Peyer's patch (tissue), 4 donors: ENCODE measurements at regions not wholly inside any gene's neighbourhood (a gene's known extent, or its start where the extent isn't known, plus 50 kb on each side); places are given as distances from the start of the nearest gene placed in this dataset.
"Not testable (repeated sequence)": the region's sequence is repeated elsewhere in the genome, so short reads cannot be mapped to it uniquely, and the experiment has no call there.

ENCODE experiments used
- DNase-seq, 3 donors: peaks; one replicate each; pipeline ENCODE4 v3.0.0-alpha.2; 2017 to 2019
- H3K27ac ChIP-seq, 4 donors: fragments of 200-600 bp; sonication (generic); one replicate each; pipeline ENCODE4 v1.5.1; 2016 to 2019
- H3K27me3 ChIP-seq, 2 donors: fragments of 200-600 bp; sonication (generic); one replicate each; pipeline ENCODE4 v1.5.1; 2019
- H3K36me3 ChIP-seq, 3 donors: fragments of 200-600 bp; sonication (generic); one replicate each; pipeline ENCODE4 v1.5.1; 2016 to 2019
- H3K4me1 ChIP-seq, 4 donors: fragments of 200-600 bp; sonication (generic); one replicate each; pipeline ENCODE4 v1.5.1; 2016 to 2019
- H3K4me3 ChIP-seq, 4 donors: fragments of 200-600 bp; sonication (generic); 1 replicate in 3 of 4; 2 replicates in 1 of 4; pipeline ENCODE4 v1.5.1; 2016 to 2019; ENCODE audit warnings: mild to moderate bottlenecking in 1 of 4
- H3K9me3 ChIP-seq, 4 donors: fragments of 200-600 bp; sonication (generic); one replicate each; pipeline ENCODE4 v1.5.1; 2016 to 2019; ENCODE audit warnings: mild to moderate bottlenecking in 1 of 4
- CTCF ChIP-seq, 6 experiments: fragments of 450-650 bp in 4 of 6; fragments of 200-600 bp in 2 of 6; sonication (generic) in 1 of 6; IDR thresholded peaks; one replicate each; pipeline ENCODE4 v1.5.1; 2017 to 2019; ENCODE audit warnings: antibody characterized with exemption in 6 of 6, mild to moderate bottlenecking in 3 of 6, moderate library complexity in 1 of 6
- POLR2A ChIP-seq, 2 donors: fragments of 450-650 bp; IDR thresholded peaks; one replicate each; pipeline ENCODE4 v1.5.1; 2017; ENCODE audit warnings: antibody characterized with exemption in 2 of 2, mild to moderate bottlenecking in 2 of 2, moderate library complexity in 2 of 2

- H3K4me1 ChIP-seq, result no peaks in the 10 kb centered on the region
- no peaks in the 10 kb centered on the region for H3K36me3 ChIP-seq
- H3K9me3 ChIP-seq, result no peaks in the 10 kb centered on the region
- no peak overlapping the region for H3K4me3 ChIP-seq
- no peak overlapping the region for H3K27ac ChIP-seq
- TF ChIP-seq POLR2A (IDR thresholded peaks at IDR 0.05) (no peak), CTCF (IDR thresholded peaks at IDR 0.05) (no peak)
- DNase-seq, result no peak
- no peaks in the 10 kb centered on the region for H3K27me3 ChIP-seq
Measured at GRCh38 chr2:76157531-76157930, 446.8 kb upstream of the GCFC2 start.

GRCh38 chr2:76154981-76155380 lies 444.3 kb upstream of the GCFC2 start:
- Histone ChIP-seq H3K4me1 (no peaks in the 10 kb centered on the region), H3K4me3 (no peak overlapping the region), H3K27ac (no peak overlapping the region), H3K36me3 (no peaks in the 10 kb centered on the region), H3K9me3 (no peaks in the 10 kb centered on the region), H3K27me3 (no peaks in the 10 kb centered on the region)
- no peak for DNase-seq
- TF ChIP-seq POLR2A (IDR thresholded peaks at IDR 0.05) (no peak), CTCF (IDR thresholded peaks at IDR 0.05) (no peak)

GRCh38 chr2:76149846-76150245 lies 439.1 kb upstream of the GCFC2 start:
- Histone ChIP-seq H3K27ac (no peak overlapping the region), H3K36me3 (no peaks in the 10 kb centered on the region), H3K9me3 (peaks cover 0 to 4% (median 0%) of the 10 kb centered on the region in 4 donors), H3K4me3 (no peak overlapping the region), H3K27me3 (no peaks in the 10 kb centered on the region), H3K4me1 (no peaks in the 10 kb centered on the region)
- DNase-seq, result no peak
- no peak for TF ChIP-seq CTCF (IDR thresholded peaks at IDR 0.05)
- TF ChIP-seq POLR2A (IDR thresholded peaks at IDR 0.05), result no peak

GRCh38 chr2:76139303-76139702 lies 428.6 kb upstream of the GCFC2 start:
- DNase-seq, H3K27ac ChIP-seq, H3K4me1 ChIP-seq, H3K36me3 ChIP-seq, H3K27me3 ChIP-seq, H3K4me3 ChIP-seq, H3K9me3 ChIP-seq: not testable (repeated sequence)

- no peak overlapping the region for H3K4me3 ChIP-seq
- no peak for TF ChIP-seq POLR2A (IDR thresholded peaks at IDR 0.05)
- TF ChIP-seq CTCF (IDR thresholded peaks at IDR 0.05), result peak in 2 of 6 experiments; percentile 5 to 14
- DNase-seq, result peak in 1 of 3 donors; percentile 63
Measured at GRCh38 chr2:76128622-76129021, 417.9 kb upstream of the GCFC2 start.

GRCh38 chr2:76120176-76120575 lies 409.5 kb upstream of the GCFC2 start:
- no peak for DNase-seq
- no peaks in the 10 kb centered on the region for H3K36me3 ChIP-seq
- no peaks in the 10 kb centered on the region for H3K27me3 ChIP-seq
- no peaks in the 10 kb centered on the region for H3K9me3 ChIP-seq
- TF ChIP-seq POLR2A (IDR thresholded peaks at IDR 0.05) (no peak), CTCF (IDR thresholded peaks at IDR 0.05) (no peak)
- H3K4me1 ChIP-seq, result no peaks in the 10 kb centered on the region
- no peak overlapping the region for H3K4me3 ChIP-seq
- no peak overlapping the region for H3K27ac ChIP-seq

More at GRCh38 chr2:76128622-76129021, 417.9 kb upstream of the GCFC2 start:
- H3K9me3 ChIP-seq, result no peaks in the 10 kb centered on the region
- no peaks in the 10 kb centered on the region for H3K27me3 ChIP-seq
- H3K36me3 ChIP-seq, result no peaks in the 10 kb centered on the region
- no peak overlapping the region for H3K27ac ChIP-seq
- no peaks in the 10 kb centered on the region for H3K4me1 ChIP-seq
